NCI-H2171 (cell line): ENCODE measurements at regions not wholly inside any gene's neighbourhood (a gene's known extent, or its start where the extent isn't known, plus 50 kb on each side); places are given as distances from the start of the nearest gene placed in this dataset.
A peak's percentile ranks its signal among the peaks of the same experiment; 100 is the strongest.
"Not testable (repeated sequence)": the region's sequence is repeated elsewhere in the genome, so short reads cannot be mapped to it uniquely, and the experiment has no call there.

Source experiments
- DNase-seq: peaks from one replicate; lab custom pipeline; 2025; lab: John Stamatoyannopoulos, UW

GRCh38 chr4:3932734-3933133 is 166.5 kb downstream of the ADRA2C start:
- DNase-seq = not testable (repeated sequence)

GRCh38 chr4:3935406-3935805 is 169.2 kb downstream of the ADRA2C start:
- not testable (repeated sequence) for DNase-seq

GRCh38 chr4:3936184-3936583 is 170.0 kb downstream of the ADRA2C start:
- no peak for DNase-seq

GRCh38 chr4:3937849-3938562 is 171.8 kb downstream of the ADRA2C start:
- not testable (repeated sequence) for DNase-seq

GRCh38 chr4:3938676-3939075 is 172.5 kb downstream of the ADRA2C start:
- DNase-seq = not testable (repeated sequence)

GRCh38 chr4:3939954-3940591 is 173.9 kb downstream of the ADRA2C start:
- DNase-seq = not testable (repeated sequence)

- not testable (repeated sequence) for DNase-seq
These were observed 175.7 kb downstream of the ADRA2C start for GRCh38 chr4:3941735-3942522.

- peak; percentile 3 for DNase-seq
These were observed 176.4 kb downstream of the ADRA2C start for GRCh38 chr4:3942569-3942971.

- DNase-seq = not testable (repeated sequence)
These were observed 176.9 kb downstream of the ADRA2C start for GRCh38 chr4:3943051-3943450.

- DNase-seq = no peak
These were observed 179.5 kb downstream of the ADRA2C start for GRCh38 chr4:3945511-3946290.

- not testable (repeated sequence) for DNase-seq
These were observed 180.4 kb downstream of the ADRA2C start for GRCh38 chr4:3946553-3946952.

- not testable (repeated sequence) for DNase-seq
These were observed 181.6 kb downstream of the ADRA2C start for GRCh38 chr4:3947761-3948160.

GRCh38 chr4:3948210-3948609 is 182.0 kb downstream of the ADRA2C start:
- DNase-seq = not testable (repeated sequence)

GRCh38 chr4:3949916-3950315 is 183.7 kb downstream of the ADRA2C start:
- not testable (repeated sequence) for DNase-seq

GRCh38 chr4:3952443-3953139 is 186.4 kb downstream of the ADRA2C start:
- DNase-seq = not testable (repeated sequence)

GRCh38 chr4:3953140-3953489 is 186.9 kb downstream of the ADRA2C start:
- not testable (repeated sequence) for DNase-seq

GRCh38 chr4:3954540-3955320 is 188.5 kb downstream of the ADRA2C start:
- DNase-seq = peak; percentile 55

GRCh38 chr4:3955321-3956164 is 189.4 kb downstream of the ADRA2C start:
- peak; percentile 92 for DNase-seq

GRCh38 chr4:3956165-3956867 is 190.1 kb downstream of the ADRA2C start:
- not testable (repeated sequence) for DNase-seq
